ENCODE measurements at regions not wholly inside any gene's neighbourhood (a gene's known extent, or its start where the extent isn't known, plus 50 kb on each side); places are given as distances from the start of the nearest gene placed in this dataset.
A peak's percentile ranks its signal among the peaks of the same experiment; 100 is the strongest.

GRCh38 chr2:109702250-109702985 lies 88.3 kb downstream of the SOWAHC start:
- H3K27ac ChIP-seq = no peak overlapping the region
- peak in 1 of 2 donors; percentile 58 for DNase-seq (ENCODE audit: low read depth in 1 of 2, low spot score in 1 of 2)
- H3K36me3 ChIP-seq = no peaks in the 10 kb centered on the region
- peaks cover 25% of the 10 kb centered on the region for H3K4me1 ChIP-seq (ENCODE audit: low read depth)
- H3K4me3 ChIP-seq = no peak overlapping the region
- TF ChIP-seq CTCF (IDR thresholded peaks at IDR 0.05; ENCODE audit: low read depth, low read length) = no peak
- no peaks in the 10 kb centered on the region for H3K27me3 ChIP-seq
- no peaks in the 10 kb centered on the region for H3K9me3 ChIP-seq (ENCODE audit: low read depth)

GRCh38 chr2:109703077-109703476 lies 88.9 kb downstream of the SOWAHC start:
- TF ChIP-seq CTCF (IDR thresholded peaks at IDR 0.05; ENCODE audit: low read depth, low read length) = no peak
- H3K36me3 ChIP-seq = no peaks in the 10 kb centered on the region
- H3K4me1 ChIP-seq (ENCODE audit: low read depth) = peaks cover 25% of the 10 kb centered on the region
- no peaks in the 10 kb centered on the region for H3K9me3 ChIP-seq (ENCODE audit: low read depth)
- H3K4me3 ChIP-seq = no peak overlapping the region
- no peak overlapping the region for H3K27ac ChIP-seq
- H3K27me3 ChIP-seq = no peaks in the 10 kb centered on the region
- peak in 1 of 2 donors; percentile 47 for DNase-seq (ENCODE audit: low read depth in 1 of 2, low spot score in 1 of 2)

- Histone ChIP-seq H3K27me3 (no peaks in the 10 kb centered on the region), H3K36me3 (no peaks in the 10 kb centered on the region), H3K4me1 (ENCODE audit: low read depth) (peaks cover 23% of the 10 kb centered on the region), H3K9me3 (ENCODE audit: low read depth) (no peaks in the 10 kb centered on the region), H3K27ac (no peak overlapping the region), H3K4me3 (no peak overlapping the region)
- DNase-seq (ENCODE audit: low read depth in 1 of 2, low spot score in 1 of 2) = no peak
- TF ChIP-seq CTCF (IDR thresholded peaks at IDR 0.05; ENCODE audit: low read depth, low read length) = no peak
These were observed 89.6 kb downstream of the SOWAHC start for GRCh38 chr2:109703798-109704197.

GRCh38 chr2:109707281-109708147 lies 86.6 kb upstream of the RGPD5 start:
- Histone ChIP-seq H3K36me3 (no peaks in the 10 kb centered on the region), H3K9me3 (ENCODE audit: low read depth) (no peaks in the 10 kb centered on the region), H3K4me1 (ENCODE audit: low read depth) (peaks cover 12% of the 10 kb centered on the region), H3K27ac (no peak overlapping the region), H3K4me3 (no peak overlapping the region), H3K27me3 (no peaks in the 10 kb centered on the region)
- no peak for DNase-seq (ENCODE audit: low read depth in 1 of 2, low spot score in 1 of 2)
- no peak for TF ChIP-seq CTCF (IDR thresholded peaks at IDR 0.05; ENCODE audit: low read depth, low read length)

- Histone ChIP-seq H3K36me3 (no peaks in the 10 kb centered on the region), H3K27ac (no peak overlapping the region), H3K4me1 (ENCODE audit: low read depth) (peaks cover 21% of the 10 kb centered on the region), H3K9me3 (ENCODE audit: low read depth) (no peaks in the 10 kb centered on the region), H3K27me3 (no peaks in the 10 kb centered on the region), H3K4me3 (no peak overlapping the region)
- TF ChIP-seq CTCF (IDR thresholded peaks at IDR 0.05; ENCODE audit: low read depth, low read length) = no peak
- DNase-seq (ENCODE audit: low read depth in 1 of 2, low spot score in 1 of 2) = no peak
These were observed 83.4 kb upstream of the RGPD5 start for GRCh38 chr2:109710505-109711229.
